Esophagus muscularis mucosa (tissue), 3 donors: ENCODE measurements at regions not wholly inside any gene's neighbourhood (a gene's known extent, or its start where the extent isn't known, plus 50 kb on each side); places are given as distances from the start of the nearest gene placed in this dataset.

ENCODE experiments used
- POLR2A ChIP-seq: fragments of 450-650 bp; IDR thresholded peaks from one replicate; pipeline ENCODE4 v1.6.1; 2017; ENCODE audit warnings: antibody characterized with exemption, moderate library complexity, mild to moderate bottlenecking, low read depth
- TF ChIP-seq, protein P1 (sequence below), 3 experiments: fragments of 200-600 bp in 2 of 3; fragments of 450-650 bp in 1 of 3; sonication (generic) in 2 of 3; IDR thresholded peaks; one replicate each; pipeline ENCODE4 v1.5.1; 2017 to 2019; ENCODE audit warnings: antibody characterized with exemption in 3 of 3, mild to moderate bottlenecking in 2 of 3, moderate library complexity in 1 of 3

DNA sequence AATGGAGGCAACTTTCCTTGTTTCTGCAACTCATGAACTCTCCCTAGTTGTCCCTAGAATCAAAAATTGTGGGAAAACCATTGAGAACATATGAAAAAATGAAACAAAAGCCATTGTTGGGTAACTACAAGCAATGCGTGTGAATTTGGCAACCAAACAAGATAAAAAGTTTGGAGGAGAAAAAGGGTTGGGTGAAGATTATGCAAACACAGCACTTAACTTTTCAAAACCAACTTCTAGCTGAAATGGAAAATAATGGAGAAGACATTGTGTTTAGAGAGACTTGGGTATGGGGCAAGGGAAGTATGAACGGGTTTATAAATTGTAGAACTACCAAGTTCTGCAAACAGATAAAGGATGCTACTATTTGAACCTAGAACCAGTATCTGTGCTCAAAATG lies 89.0 kb upstream of the SVIL start:
- TF ChIP-seq, protein P1, sequence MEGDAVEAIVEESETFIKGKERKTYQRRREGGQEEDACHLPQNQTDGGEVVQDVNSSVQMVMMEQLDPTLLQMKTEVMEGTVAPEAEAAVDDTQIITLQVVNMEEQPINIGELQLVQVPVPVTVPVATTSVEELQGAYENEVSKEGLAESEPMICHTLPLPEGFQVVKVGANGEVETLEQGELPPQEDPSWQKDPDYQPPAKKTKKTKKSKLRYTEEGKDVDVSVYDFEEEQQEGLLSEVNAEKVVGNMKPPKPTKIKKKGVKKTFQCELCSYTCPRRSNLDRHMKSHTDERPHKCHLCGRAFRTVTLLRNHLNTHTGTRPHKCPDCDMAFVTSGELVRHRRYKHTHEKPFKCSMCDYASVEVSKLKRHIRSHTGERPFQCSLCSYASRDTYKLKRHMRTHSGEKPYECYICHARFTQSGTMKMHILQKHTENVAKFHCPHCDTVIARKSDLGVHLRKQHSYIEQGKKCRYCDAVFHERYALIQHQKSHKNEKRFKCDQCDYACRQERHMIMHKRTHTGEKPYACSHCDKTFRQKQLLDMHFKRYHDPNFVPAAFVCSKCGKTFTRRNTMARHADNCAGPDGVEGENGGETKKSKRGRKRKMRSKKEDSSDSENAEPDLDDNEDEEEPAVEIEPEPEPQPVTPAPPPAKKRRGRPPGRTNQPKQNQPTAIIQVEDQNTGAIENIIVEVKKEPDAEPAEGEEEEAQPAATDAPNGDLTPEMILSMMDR (IDR thresholded peaks at IDR 0.05) = no peak
- no peak for TF ChIP-seq POLR2A
